Esophagus squamous epithelium (tissue), 4 donors: ENCODE measurements at regions not wholly inside any gene's neighbourhood (a gene's known extent, or its start where the extent isn't known, plus 50 kb on each side); places are given as distances from the start of the nearest gene placed in this dataset.

Source experiments
- POLR2A ChIP-seq, 4 donors: fragments of 450-650 bp; IDR thresholded peaks; one replicate each; pipeline ENCODE4 v1.6.1; 2017; ENCODE audit warnings: antibody characterized with exemption in 4 of 4, mild to moderate bottlenecking in 4 of 4, moderate library complexity in 3 of 4
- TF ChIP-seq, protein P1 (sequence below), 6 experiments: fragments of 450-650 bp in 4 of 6; fragments of 200-600 bp in 2 of 6; sonication (generic) in 2 of 6; IDR thresholded peaks; one replicate each; pipeline ENCODE4 v1.5.1; 2016 to 2019; ENCODE audit warnings: antibody characterized with exemption in 6 of 6, mild to moderate bottlenecking in 4 of 6, moderate library complexity in 4 of 6

DNA sequence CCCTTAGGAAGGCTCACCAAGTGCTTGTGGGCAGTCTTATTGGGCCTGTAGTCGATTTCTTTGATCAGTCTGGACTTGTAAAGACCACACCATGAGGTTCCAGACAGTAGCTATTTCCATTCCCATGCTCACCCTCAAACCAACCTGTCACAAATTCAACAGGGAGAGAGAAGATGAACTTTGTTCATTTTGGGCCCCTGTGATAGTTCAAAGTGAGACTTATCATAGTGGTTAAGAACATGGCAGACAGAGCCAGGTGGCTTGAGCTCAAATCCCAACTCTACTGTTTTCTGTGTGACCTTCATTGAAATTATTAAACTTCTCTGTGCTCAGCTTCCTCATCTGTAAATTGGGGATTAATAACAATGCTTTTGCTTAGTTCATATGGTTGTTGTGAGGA lies 53.9 kb upstream of the CTLA4 start:
- TF ChIP-seq POLR2A (IDR thresholded peaks at IDR 0.05): no peak
- TF ChIP-seq, protein P1, sequence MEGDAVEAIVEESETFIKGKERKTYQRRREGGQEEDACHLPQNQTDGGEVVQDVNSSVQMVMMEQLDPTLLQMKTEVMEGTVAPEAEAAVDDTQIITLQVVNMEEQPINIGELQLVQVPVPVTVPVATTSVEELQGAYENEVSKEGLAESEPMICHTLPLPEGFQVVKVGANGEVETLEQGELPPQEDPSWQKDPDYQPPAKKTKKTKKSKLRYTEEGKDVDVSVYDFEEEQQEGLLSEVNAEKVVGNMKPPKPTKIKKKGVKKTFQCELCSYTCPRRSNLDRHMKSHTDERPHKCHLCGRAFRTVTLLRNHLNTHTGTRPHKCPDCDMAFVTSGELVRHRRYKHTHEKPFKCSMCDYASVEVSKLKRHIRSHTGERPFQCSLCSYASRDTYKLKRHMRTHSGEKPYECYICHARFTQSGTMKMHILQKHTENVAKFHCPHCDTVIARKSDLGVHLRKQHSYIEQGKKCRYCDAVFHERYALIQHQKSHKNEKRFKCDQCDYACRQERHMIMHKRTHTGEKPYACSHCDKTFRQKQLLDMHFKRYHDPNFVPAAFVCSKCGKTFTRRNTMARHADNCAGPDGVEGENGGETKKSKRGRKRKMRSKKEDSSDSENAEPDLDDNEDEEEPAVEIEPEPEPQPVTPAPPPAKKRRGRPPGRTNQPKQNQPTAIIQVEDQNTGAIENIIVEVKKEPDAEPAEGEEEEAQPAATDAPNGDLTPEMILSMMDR (IDR thresholded peaks at IDR 0.05): no peak
